HTR-8/SVneo (cell line): ENCODE measurements at regions not wholly inside any gene's neighbourhood (a gene's known extent, or its start where the extent isn't known, plus 50 kb on each side); places are given as distances from the start of the nearest gene placed in this dataset.

Experiments
- DNase-seq: peaks from one replicate; pipeline ENCODE4 v3.0.0; 2011; ENCODE audit warnings: low spot score, mixed read lengths; ENCODE audit not compliant: insufficient read length
- FAIRE-seq: peaks from 2 replicates; lab custom pipeline; 2011; peaks lifted over from hg19 to GRCh38; lab: Jason Lieb, UNC

GRCh38 chr1:191541758-191542157 lies 616.5 kb upstream of the RGS18 start:
- DNase-seq = no peak
- no peak for FAIRE-seq

GRCh38 chr1:191542444-191542843 lies 615.8 kb upstream of the RGS18 start:
- FAIRE-seq = no peak
- no peak for DNase-seq

DNA sequence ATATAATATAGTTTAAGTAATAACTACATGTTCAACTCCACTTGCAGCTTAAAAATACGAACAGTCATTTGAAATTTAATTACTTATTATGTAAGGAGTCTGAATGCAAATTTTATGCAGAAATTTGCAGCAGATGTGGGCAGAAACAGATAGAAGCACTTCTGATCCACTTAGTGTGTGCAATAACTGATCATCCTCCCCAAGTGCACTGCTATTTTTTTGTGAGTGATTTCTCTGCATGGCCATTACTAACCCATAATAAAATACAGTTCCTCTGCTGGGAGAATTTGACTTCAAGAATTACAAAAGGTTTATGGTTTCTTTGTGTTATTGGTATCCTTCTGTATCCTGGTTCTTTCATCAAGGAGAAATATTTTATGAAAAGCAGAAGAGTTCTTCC lies 611.5 kb upstream of the RGS18 start:
- DNase-seq (no peak), FAIRE-seq (no peak)

GRCh38 chr1:191551019-191551418 lies 607.2 kb upstream of the RGS18 start:
- DNase-seq (no peak), FAIRE-seq (no peak)

GRCh38 chr1:191558379-191558778 lies 599.9 kb upstream of the RGS18 start:
- no peak for DNase-seq
- no peak for FAIRE-seq

DNA sequence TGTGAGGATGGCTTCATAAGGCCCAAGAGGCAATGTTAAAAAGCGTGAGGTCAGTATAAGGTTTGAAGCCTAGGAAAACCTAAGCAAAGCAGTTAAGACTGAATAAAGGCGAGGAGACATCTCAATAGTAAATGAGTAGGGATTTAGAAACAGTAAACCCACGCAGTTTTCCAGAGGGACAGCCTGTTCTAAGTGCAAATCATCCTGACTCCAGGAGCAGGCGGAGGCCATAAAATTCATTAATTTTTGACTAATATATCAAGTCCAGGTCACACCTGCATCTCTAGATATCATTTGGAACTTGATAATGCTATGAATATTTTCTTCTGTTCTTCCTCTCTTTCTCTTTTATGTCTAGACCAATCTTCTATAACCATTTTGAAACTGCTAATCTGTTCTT lies 597.0 kb upstream of the RGS18 start:
- DNase-seq (no peak), FAIRE-seq (no peak)

DNA sequence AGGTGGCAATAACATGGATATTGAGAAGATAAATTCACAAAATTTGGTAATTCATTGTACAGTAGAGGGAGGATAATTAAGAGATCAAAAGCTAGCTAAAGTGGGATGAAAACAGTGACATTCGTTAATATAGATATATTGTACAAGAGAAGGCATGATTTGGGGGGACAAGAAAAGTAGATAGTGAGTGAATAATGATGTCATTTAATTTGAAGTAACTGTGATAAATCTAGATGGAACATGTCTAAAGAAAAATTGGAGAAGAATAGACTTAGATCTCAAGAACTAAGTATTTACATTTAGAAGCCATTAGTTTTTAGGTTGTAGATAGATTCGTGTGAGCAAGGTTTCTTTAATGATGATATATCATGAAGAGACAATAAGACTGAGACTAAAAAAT lies 594.0 kb upstream of the RGS18 start:
- DNase-seq (no peak), FAIRE-seq (no peak)

- no peak for DNase-seq
- no peak for FAIRE-seq
Measured at GRCh38 chr1:191572479-191572878, 585.8 kb upstream of the RGS18 start.

DNA sequence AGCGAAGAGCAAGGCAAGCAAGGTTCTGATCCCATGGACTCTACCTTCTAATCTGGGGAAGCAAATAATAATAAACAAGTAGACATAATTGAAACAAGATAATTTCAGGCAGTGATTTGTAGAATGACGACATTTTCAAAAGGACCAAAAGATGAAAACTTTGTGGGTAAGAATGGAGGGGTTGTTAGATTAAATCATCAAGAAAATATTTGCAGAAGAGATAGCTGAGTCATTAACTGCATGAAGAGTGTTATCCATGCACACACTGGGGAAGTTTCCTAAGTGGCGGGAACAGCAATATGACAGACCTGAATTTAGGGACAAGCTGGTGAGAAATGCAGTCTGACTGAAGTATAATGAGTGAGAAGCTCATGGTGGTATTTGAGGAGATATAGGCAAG lies 583.1 kb upstream of the RGS18 start:
- no peak for FAIRE-seq
- no peak for DNase-seq

DNA sequence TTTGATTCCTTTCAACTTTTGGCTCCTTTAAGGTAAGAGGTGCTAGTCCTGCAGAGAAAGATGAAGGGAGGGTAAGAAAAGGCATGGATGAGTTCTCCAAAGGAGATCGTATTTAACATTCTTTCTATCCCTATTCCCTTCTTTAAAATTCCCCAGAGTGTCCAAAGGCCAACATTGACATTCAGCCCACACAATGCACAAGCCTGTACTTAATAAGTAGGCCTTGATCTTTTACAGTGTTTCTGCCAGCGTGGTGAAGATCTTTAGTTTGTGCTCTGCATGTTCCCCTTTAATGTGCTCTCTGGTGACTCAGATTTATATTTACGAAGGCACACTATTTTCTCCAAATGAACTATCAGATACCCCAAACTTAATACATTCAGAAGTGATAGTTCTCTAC lies 582.5 kb upstream of the RGS18 start:
- no peak for DNase-seq
- FAIRE-seq = no peak

DNA sequence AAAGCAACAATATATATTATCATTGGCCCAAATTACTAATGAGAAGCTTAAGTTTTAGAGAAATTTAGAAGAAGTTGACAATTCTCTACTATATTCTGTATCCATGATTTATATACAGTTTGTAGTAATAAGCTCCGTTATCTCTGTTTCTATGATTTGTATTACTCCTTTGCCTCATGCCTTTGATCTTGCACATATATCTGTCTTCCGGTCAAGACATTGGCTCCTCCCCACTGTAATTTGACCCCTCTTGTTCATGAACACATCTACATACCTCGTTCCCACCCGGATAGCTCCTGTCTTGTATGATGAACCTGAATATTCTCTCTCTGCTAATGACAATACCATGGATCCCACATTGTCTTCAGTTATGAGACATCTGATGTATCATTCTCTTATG lies 581.0 kb upstream of the RGS18 start:
- DNase-seq (no peak), FAIRE-seq (no peak)

DNA sequence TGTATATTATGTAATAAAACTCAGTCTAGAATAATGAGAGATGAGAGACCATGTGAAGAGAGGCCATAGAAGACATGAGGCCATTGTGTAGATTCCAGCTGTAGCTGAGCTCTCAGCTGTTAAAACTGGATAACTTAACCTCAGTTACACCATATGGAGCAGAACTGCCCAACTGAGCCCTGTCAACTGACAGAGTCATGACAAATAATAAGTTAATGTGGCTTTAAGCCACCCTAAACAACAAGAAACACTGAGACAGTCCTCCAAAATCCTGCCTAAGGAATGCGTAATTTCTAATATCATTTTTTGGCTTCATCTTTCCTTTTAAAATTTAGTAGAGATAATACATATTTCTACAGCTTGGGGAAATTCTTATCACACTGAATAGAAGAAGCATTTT lies 580.0 kb upstream of the RGS18 start:
- FAIRE-seq = no peak
- no peak for DNase-seq

- FAIRE-seq = no peak
- no peak for DNase-seq
Measured at GRCh38 chr1:191579019-191579418, 579.2 kb upstream of the RGS18 start.

DNA sequence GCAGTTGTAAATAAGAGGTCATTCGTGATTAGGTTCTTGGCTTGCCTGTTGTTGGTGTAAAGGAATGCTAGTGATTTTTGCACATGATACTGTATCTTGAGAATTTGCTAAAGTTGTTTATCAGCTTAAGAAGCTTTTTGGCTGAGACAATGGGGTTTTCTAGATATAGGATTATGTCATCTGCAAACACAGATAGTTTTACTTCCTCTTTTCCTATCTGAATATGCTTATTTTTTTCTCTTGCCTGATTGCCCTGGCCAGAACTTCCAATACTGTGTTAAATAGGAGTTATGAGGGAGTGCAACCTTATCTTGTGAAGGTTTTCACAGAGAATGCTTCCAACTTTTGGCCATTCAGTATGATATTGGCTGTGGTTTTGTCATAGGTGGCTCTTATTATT lies 576.1 kb upstream of the RGS18 start:
- FAIRE-seq (no peak), DNase-seq (no peak)

GRCh38 chr1:191585095-191585494 lies 573.2 kb upstream of the RGS18 start:
- DNase-seq = no peak
- FAIRE-seq = no peak

DNA sequence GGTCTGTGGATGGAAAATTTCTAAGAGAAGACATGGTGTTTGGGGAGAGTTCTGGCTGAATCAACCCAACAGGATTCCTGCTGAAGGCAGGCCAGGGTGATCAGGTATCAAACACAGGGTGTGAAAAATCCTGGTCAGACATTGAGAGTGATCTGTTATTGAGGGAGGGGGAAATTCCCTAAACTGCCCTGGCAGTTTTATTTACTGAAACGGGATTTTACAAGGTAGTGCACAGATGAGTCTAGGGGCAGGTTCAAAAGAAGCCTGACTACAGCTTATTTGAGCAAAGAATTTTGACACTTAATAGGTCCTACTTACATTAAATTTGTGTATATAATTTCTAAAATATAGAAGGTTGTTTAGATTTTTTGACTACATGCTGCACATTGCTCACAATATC lies 569.4 kb upstream of the RGS18 start:
- DNase-seq (no peak), FAIRE-seq (no peak)

DNA sequence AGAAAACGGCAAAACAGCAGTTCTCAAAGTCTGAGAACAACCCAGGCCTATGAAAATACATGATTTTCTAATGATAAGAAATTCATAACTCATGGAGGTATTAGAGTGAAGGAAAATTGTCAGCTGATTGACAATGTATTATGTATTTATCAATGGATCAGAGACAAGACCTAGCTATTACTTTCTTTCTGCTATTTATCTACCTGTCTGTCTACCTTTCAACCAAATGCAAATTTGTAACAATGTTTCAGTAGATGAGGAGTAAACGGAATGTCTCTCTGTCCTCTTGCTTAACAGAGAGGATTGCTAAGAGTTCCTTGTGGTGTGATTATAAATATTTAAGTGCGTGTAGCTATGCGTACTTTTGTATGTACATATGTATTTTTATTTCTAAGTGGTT lies 568.7 kb upstream of the RGS18 start:
- DNase-seq = no peak
- no peak for FAIRE-seq

DNA sequence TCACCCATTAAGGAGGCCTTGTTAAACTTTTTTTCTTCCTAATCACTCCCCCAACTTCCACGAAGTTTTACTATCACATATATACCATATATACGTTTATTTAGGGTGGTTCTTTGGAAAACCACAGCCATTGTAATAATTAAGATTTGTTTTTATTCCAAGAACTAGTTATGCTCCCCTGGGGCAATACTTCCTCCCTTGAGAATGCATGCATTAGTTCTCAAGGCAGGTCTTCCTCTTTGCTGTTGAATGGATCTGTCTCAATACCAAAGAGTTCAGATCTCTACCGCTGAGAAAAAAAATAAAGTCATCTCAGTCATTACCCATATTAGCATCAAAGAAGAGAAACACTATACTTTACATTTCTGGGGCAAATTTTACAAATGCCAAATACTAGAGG lies 567.7 kb upstream of the RGS18 start:
- FAIRE-seq = no peak
- DNase-seq = no peak

DNA sequence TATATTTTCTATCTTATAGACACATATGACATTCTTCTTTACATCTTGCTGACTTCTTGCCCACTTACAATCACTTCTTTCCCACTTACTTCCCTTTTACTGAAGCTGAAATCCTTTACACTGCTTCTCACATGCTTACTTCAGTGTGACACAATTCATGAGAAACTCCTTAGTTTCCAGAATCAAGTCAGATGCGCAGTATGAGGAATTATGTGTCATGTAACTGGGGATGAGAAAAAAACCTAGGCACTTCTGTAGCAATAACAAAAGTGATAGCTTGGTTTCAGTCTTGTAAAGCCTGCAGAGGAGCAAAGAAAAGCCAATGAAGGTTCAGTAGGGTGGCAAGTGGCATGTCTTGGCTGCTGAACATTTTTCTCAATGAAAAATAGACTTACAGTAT lies 566.2 kb upstream of the RGS18 start:
- FAIRE-seq (no peak), DNase-seq (no peak)

DNA sequence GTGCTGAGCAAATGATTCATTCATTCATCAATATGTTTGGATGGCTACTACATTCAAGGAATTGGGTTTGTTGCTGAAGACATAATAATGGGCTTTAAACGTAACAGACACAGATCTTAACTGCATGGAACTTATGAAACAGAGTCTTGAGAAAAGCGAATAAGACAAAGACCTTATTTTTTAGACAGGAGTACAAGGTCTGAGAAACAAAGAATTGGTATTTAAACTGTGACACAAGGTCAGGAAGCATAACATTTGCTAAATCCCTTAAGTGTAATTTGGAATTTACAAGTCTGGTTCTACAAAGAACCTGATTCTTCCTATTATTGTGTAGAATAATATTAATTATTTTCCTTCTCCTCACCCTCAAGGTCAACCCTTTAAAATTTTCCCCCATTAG lies 565.4 kb upstream of the RGS18 start:
- no peak for FAIRE-seq

GRCh38 chr1:191595170-191595569 lies 563.1 kb upstream of the RGS18 start:
- no peak for FAIRE-seq
- DNase-seq = no peak

More for the DNA sequence above, 565.4 kb upstream of the RGS18 start:
- no peak for DNase-seq

DNA sequence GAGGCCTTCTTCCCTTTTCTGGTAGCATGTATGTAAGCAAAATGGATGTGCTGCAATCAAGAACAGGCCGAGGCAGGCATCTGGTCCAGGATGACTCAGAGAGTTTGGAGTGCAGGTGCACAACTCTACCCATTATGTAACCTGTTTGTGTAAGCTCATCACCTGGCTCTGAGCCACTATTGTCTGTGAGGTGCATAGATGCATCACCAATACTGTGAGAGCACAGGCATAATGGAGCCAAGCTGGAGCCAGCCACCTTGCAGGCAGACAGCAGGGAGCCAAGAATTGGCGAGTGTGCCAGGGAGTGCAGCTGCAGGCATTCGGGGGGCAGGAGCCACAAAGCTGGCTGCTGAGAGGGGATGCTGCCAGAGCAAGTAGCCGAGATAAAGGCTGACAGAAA lies 549.9 kb upstream of the RGS18 start:
- FAIRE-seq (no peak), DNase-seq (no peak)

GRCh38 chr1:191609305-191609704 lies 549.0 kb upstream of the RGS18 start:
- FAIRE-seq = no peak

More at GRCh38 chr1:191609305-191609704, 549.0 kb upstream of the RGS18 start:
- no peak for DNase-seq
